Common myeloid progenitor, CD34-positive (primary cell): ENCODE measurements at regions not wholly inside any gene's neighbourhood (a gene's known extent, or its start where the extent isn't known, plus 50 kb on each side); places are given as distances from the start of the nearest gene placed in this dataset.

ENCODE experiments used
- CTCF ChIA-PET: fragments of 350-600 bp; sonication (Branson Sonifier 250); formaldehyde crosslinking; loops from one replicate; lab custom pipeline; 2021; ENCODE audit warnings: antibody characterized with exemption; lab: Charles Lee
- POLR2A ChIA-PET: fragments of 350-600 bp; sonication (Branson Sonifier 250); formaldehyde crosslinking; loops from one replicate; lab custom pipeline; 2021; ENCODE audit warnings: antibody characterized with exemption; lab: Charles Lee
- DNase-seq, 3 donors: peaks; one replicate each; pipeline versions ENCODE4 v3.0.0 to v3.0.0-alpha.2; 2013
- H3K27ac ChIP-seq, 2 experiments: 1 replicate in 1 of 2; 2 replicates in 1 of 2; pipeline ENCODE4 v1.7.0; 2013; ENCODE audit warnings: inconsistent platforms in 2 of 2, low read length in 2 of 2, mild to moderate bottlenecking in 2 of 2, low read depth in 1 of 2, moderate library complexity in 1 of 2; ENCODE audit not compliant: severe bottlenecking in 2 of 2, insufficient read depth in 1 of 2, poor library complexity in 1 of 2
- H3K27me3 ChIP-seq, 5 experiments: replicated peaks in 2 of 5; 1 replicate in 3 of 5; 2 replicates in 2 of 5; pipeline versions ENCODE4 v1.6.1 to v1.7.0; 2013; ENCODE audit warnings: low read length in 4 of 5, mild to moderate bottlenecking in 2 of 5, moderate library complexity in 2 of 5, inconsistent platforms in 1 of 5; ENCODE audit not compliant: insufficient read depth in 5 of 5, control insufficient read depth in 4 of 5
- H3K36me3 ChIP-seq, 4 experiments: 1 replicate in 2 of 4; 2 replicates in 2 of 4; pipeline versions ENCODE4 v1.6.1 to v1.7.0; 2013; ENCODE audit warnings: low read length in 3 of 4, control low read depth in 1 of 4, mild to moderate bottlenecking in 1 of 4; ENCODE audit not compliant: control insufficient read depth in 4 of 4, insufficient read depth in 4 of 4
- H3K4me1 ChIP-seq, 4 experiments: 1 replicate in 3 of 4; 2 replicates in 1 of 4; pipeline versions ENCODE4 v1.6.1 to v1.7.1; 2013; ENCODE audit warnings: low read length in 3 of 4, mild to moderate bottlenecking in 3 of 4, control low read depth in 1 of 4, inconsistent platforms in 1 of 4, moderate library complexity in 1 of 4; ENCODE audit not compliant: control insufficient read depth in 4 of 4, insufficient read depth in 4 of 4; ENCODE audit errors: control extremely low read depth in 1 of 4
- H3K4me3 ChIP-seq, 7 experiments: 1 replicate in 4 of 7; 2 replicates in 3 of 7; pipeline versions ENCODE4 v1.5.1 to v1.7.0; 2013; ENCODE audit warnings: mild to moderate bottlenecking in 7 of 7, low read length in 6 of 7, moderate library complexity in 6 of 7, inconsistent platforms in 2 of 7, low read depth in 2 of 7, control low read depth in 1 of 7; ENCODE audit not compliant: insufficient read depth in 4 of 7, control insufficient read depth in 1 of 7; ENCODE audit errors: extremely low read depth in 1 of 7
- H3K9me3 ChIP-seq, 5 experiments: 1 replicate in 4 of 5; 2 replicates in 1 of 5; pipeline versions ENCODE4 v1.6.1 to v1.7.1; 2013; ENCODE audit warnings: low read length in 4 of 5, mild to moderate bottlenecking in 2 of 5, inconsistent platforms in 1 of 5, low read depth in 1 of 5, moderate library complexity in 1 of 5; ENCODE audit not compliant: control insufficient read depth in 4 of 5, insufficient read depth in 2 of 5; ENCODE audit errors: control extremely low read depth in 1 of 5
- WGBS: methylation state at CpG from one replicate; pipeline ENCODE4 v1.1.5; 2013; ENCODE audit not compliant: insufficient coverage; 5-methylcytosine and 5-hydroxymethylcytosine counted together

GRCh38 chr22:49036513-49036912 lies 791.2 kb downstream of the BRD1 start:
- H3K27me3 ChIP-seq, result peaks cover 0 to 29% (median 0%) of the 10 kb centered on the region in 5 experiments
- H3K4me1 ChIP-seq, result no peaks in the 10 kb centered on the region
- WGBS, result 86% methylated on average over 5 of the region's 10 CpGs
- CTCF ChIA-PET, result no interaction called here
- no peak overlapping the region for H3K27ac ChIP-seq
- POLR2A ChIA-PET, result no interaction called here
- no peak overlapping the region for H3K4me3 ChIP-seq
- no peak for DNase-seq
- H3K9me3 ChIP-seq, result no peaks in the 10 kb centered on the region
- no peaks in the 10 kb centered on the region for H3K36me3 ChIP-seq

- POLR2A ChIA-PET, result no interaction called here
- Histone ChIP-seq H3K27me3 (peaks cover 0 to 26% (median 0%) of the 10 kb centered on the region in 5 experiments), H3K4me3 (no peak overlapping the region), H3K36me3 (no peaks in the 10 kb centered on the region), H3K4me1 (no peaks in the 10 kb centered on the region), H3K9me3 (no peaks in the 10 kb centered on the region), H3K27ac (no peak overlapping the region)
- CTCF ChIA-PET, result no interaction called here
- WGBS, result 86% methylated on average over 23 of the region's 23 CpGs
- no peak for DNase-seq
Measured at GRCh38 chr22:49035818-49036457, 791.7 kb downstream of the BRD1 start.

DNA sequence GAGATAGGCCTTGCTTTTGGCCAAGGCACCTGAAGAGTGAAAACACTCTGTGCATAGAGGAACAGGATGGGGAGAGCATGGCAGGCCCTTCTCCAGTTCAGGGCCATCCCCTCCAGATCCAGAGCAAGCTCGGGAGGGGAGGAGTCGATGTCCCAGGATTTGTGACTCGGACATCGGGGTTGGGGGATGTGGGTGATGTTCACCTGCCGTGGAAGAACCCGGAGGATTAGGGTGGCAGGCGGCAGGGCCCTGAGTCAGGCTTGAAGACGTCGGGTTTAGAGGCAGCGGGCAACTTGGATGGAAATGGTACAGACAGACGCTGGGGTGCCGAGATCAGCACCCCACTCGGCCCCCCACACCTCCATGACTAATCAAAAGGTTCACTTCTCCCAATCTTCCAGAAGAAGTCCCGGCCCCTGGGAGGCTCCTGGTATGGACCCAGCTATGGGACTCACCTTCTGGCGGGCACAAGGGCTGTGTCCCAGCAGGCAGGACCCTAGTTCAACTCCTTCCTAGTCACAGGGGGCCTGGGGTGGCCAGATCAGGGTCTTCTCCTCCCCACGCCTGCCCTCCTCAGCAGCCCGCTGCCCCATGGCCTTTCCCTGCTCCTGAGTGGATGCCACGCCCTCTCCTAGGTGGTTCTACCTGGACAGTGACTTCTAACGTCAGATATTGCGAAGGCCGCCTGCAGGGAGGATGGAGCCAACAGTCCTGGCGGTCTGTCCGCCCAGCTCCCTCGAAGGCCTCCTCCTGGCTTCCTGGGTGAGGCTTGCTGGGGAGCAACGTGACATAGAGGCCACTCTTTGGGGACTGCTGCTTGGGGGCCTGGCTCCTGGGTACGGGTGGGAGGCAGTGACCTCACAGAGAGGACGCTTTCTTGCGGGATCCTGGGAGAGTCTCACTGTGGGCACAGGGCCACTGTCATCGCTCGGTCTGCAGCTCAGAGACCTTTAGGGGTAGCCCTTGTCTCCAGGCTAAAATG lies 792.5 kb downstream of the BRD1 start:
- Histone ChIP-seq H3K4me3 (no peak overlapping the region), H3K36me3 (no peaks in the 10 kb centered on the region), H3K27ac (no peak overlapping the region), H3K9me3 (no peaks in the 10 kb centered on the region), H3K27me3 (peaks cover 0 to 22% (median 0%) of the 10 kb centered on the region in 5 experiments), H3K4me1 (no peaks in the 10 kb centered on the region)
- DNase-seq, result no peak
- ChIA-PET CTCF (no interaction called here), POLR2A (no interaction called here)
- 93% methylated on average over 28 of the region's 30 CpGs for WGBS

DNA sequence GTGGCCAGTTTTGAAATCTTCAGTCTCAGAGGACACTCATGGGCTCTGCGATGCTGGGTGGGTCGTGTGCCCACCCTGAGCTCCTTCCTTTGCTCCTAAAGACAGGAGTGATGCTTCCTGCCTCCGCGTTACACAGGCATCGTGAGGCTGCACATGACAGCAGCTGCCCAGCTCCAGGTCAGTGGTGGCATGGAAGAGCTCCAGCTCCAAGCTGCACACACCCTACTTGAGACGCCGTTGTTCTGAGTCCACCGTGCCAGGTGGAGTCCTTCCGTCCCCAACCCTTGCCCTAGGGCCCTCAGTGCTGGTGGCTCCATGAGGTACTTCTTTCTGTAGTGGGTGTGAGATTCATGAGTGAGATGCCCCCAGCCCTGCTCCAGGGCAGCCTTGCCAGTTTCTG lies 794.1 kb downstream of the BRD1 start:
- DNase-seq, result no peak
- POLR2A ChIA-PET, result no interaction called here
- no peak overlapping the region for H3K4me3 ChIP-seq
- H3K9me3 ChIP-seq, result no peaks in the 10 kb centered on the region
- H3K4me1 ChIP-seq, result no peaks in the 10 kb centered on the region
- H3K27me3 ChIP-seq, result peaks cover 0 to 27% (median 2%) of the 10 kb centered on the region in 5 experiments
- H3K27ac ChIP-seq, result no peak overlapping the region
- no peaks in the 10 kb centered on the region for H3K36me3 ChIP-seq
- WGBS, result 98% methylated on average over 9 of the region's 9 CpGs
- CTCF ChIA-PET, result no interaction called here

DNA sequence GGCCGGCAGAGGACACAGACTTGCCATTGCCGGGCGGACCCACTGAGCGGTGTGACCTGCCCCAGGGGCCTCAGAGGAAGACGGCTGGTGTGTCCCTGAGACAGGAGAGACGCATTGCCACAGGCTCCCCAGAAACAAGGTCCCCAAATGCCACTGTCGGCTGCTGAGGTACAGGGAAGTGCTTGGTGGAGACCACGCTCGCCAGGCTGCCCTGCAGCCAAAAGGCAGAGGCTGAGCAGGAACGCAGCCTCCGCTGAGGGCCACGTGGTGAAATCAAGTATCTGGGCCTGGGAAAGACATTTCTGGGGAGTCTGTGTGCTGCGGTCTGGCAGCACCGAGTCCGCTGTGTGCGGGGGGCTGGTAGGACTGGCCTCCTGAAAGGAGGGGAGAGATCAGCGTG lies 794.9 kb downstream of the BRD1 start:
- CTCF ChIA-PET, result no interaction called here
- H3K36me3 ChIP-seq, result no peaks in the 10 kb centered on the region
- 85% methylated on average over 14 of the region's 17 CpGs for WGBS

GRCh38 chr22:49031746-49032330 lies 795.8 kb downstream of the BRD1 start:
- Histone ChIP-seq H3K4me1 (no peaks in the 10 kb centered on the region), H3K27ac (no peak overlapping the region), H3K4me3 (no peak overlapping the region), H3K27me3 (peaks cover 0 to 41% (median 3%) of the 10 kb centered on the region in 5 experiments), H3K9me3 (no peaks in the 10 kb centered on the region), H3K36me3 (no peaks in the 10 kb centered on the region)
- POLR2A ChIA-PET, result no interaction called here
- CTCF ChIA-PET, result no interaction called here
- 83% methylated on average over 6 of the region's 6 CpGs for WGBS
- DNase-seq, result no peak

More for the DNA sequence above, 794.9 kb downstream of the BRD1 start:
- DNase-seq, result no peak
- Histone ChIP-seq H3K9me3 (no peaks in the 10 kb centered on the region), H3K27me3 (peaks cover 0 to 35% (median 3%) of the 10 kb centered on the region in 5 experiments), H3K4me3 (no peak overlapping the region), H3K4me1 (no peaks in the 10 kb centered on the region), H3K27ac (no peak overlapping the region)
- POLR2A ChIA-PET, result no interaction called here

GRCh38 chr22:49028111-49028510 lies 799.6 kb downstream of the BRD1 start:
- Histone ChIP-seq H3K4me1 (no peaks in the 10 kb centered on the region), H3K4me3 (no peak overlapping the region), H3K9me3 (no peaks in the 10 kb centered on the region), H3K27me3 (peaks cover 0 to 39% (median 3%) of the 10 kb centered on the region in 5 experiments), H3K27ac (no peak overlapping the region), H3K36me3 (no peaks in the 10 kb centered on the region)
- no peak for DNase-seq
- ChIA-PET CTCF (no interaction called here), POLR2A (no interaction called here)
- WGBS, result 86% methylated on average over 4 of the region's 7 CpGs
